ENCODE measurements at regions not wholly inside any gene's neighbourhood (a gene's known extent, or its start where the extent isn't known, plus 50 kb on each side); places are given as distances from the start of the nearest gene placed in this dataset.

DNA sequence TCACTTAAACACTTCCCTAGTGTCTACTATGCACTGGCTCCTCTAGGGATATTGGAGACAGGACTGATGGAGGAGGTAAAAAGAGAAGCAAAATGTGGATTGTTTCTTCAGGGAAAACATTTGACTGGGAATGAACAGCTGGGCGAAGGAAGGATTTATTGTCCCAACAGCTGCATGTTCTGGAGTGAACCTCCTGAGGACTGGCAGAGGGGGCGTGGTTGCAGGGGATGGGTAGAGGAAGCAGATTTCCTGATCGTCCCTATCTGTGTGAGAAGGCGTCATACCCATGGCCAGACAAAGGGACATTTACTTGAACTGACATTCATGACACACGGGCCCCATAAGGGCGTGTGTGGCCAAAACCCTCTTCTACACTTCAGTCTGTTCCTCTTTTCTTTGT lies 321.5 kb downstream of the MAP2K4 start:
- DNase-seq (ENCODE audit: low spot score) (no peak), ATAC-seq (ENCODE audit: low FRiP score) (no peak)
- TF ChIP-seq, protein P1, sequence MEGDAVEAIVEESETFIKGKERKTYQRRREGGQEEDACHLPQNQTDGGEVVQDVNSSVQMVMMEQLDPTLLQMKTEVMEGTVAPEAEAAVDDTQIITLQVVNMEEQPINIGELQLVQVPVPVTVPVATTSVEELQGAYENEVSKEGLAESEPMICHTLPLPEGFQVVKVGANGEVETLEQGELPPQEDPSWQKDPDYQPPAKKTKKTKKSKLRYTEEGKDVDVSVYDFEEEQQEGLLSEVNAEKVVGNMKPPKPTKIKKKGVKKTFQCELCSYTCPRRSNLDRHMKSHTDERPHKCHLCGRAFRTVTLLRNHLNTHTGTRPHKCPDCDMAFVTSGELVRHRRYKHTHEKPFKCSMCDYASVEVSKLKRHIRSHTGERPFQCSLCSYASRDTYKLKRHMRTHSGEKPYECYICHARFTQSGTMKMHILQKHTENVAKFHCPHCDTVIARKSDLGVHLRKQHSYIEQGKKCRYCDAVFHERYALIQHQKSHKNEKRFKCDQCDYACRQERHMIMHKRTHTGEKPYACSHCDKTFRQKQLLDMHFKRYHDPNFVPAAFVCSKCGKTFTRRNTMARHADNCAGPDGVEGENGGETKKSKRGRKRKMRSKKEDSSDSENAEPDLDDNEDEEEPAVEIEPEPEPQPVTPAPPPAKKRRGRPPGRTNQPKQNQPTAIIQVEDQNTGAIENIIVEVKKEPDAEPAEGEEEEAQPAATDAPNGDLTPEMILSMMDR (IDR thresholded peaks at IDR 0.05): no peak

- no peak for ATAC-seq (ENCODE audit: low FRiP score)
Measured at GRCh38 chr17:12342609-12343435, 322.1 kb downstream of the MAP2K4 start.

DNA sequence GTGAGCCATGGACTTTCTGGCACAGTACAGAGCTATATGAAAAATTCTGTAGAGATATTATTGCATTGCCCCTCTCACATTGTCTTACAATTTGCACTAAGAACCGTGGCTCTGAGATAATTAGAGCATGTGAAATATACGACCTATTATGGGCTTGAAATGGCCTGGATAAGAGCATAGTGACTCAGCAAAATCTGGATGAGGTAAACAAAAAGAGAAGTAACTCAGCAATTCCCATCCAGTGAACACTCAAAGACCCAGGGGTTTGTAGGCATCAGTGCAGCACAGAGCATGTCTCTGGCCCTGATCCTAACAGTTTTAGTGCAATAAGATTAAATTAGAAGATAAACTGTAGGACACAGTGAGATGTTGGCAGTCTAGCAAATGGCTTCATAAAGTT lies 317.2 kb upstream of the MYOCD start:
- DNase-seq (ENCODE audit: low spot score) (no peak), ATAC-seq (ENCODE audit: low FRiP score) (no peak)
- TF ChIP-seq, protein P1 (IDR thresholded peaks at IDR 0.05): no peak

More at GRCh38 chr17:12342609-12343435, 322.1 kb downstream of the MAP2K4 start:
- no peak for DNase-seq (ENCODE audit: low spot score)
- TF ChIP-seq, protein P1 (IDR thresholded peaks at IDR 0.05): no peak

- TF ChIP-seq, protein P1 (IDR thresholded peaks at IDR 0.05): no peak
- ATAC-seq (ENCODE audit: low FRiP score) (no peak), DNase-seq (ENCODE audit: low spot score) (no peak)
Measured at GRCh38 chr17:12349297-12349696, 316.4 kb upstream of the MYOCD start.

DNA sequence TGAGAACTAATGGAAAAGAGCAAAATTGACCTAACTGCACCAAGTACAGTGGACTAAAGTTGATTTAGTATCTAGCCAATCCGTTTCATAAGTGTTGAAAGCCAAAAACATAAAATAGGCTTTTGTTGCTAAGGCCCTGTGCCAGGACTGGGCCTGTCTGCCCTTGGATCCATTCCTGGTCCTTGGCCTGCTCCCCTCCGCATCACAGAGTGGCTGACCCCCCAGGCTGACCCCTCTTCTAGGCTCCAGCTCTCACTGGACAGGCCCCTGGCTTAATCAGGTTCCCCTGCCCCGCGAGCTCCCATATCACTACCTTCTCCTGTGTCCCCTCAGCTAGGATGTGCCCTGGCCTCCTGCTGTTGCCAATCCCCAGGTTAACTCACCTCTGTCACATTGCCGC lies 313.6 kb upstream of the MYOCD start:
- ATAC-seq (ENCODE audit: low FRiP score): no peak
- no peak for DNase-seq (ENCODE audit: low spot score)
- TF ChIP-seq, protein P1 (IDR thresholded peaks at IDR 0.05): no peak

DNA sequence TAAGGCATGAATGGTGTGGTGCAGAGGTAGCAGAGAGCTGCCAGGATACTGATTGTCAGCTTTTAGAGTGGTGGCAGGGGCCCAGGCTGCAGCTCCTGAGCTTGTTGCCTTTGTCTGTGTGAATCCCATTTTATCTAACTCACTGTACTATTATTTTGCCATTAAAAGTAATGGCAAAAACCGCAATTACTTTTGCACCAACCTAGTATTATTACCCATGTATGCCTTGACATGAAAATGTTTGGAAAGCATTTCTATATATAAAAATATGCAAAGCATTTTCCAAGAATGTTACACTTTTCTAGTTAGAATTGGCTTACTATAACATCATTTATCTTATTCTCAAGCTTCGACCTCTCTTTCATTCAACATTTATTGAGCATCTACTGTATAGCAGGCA lies 308.1 kb upstream of the MYOCD start:
- DNase-seq (ENCODE audit: low spot score) (no peak), ATAC-seq (ENCODE audit: low FRiP score) (no peak)
- TF ChIP-seq, protein P1 (IDR thresholded peaks at IDR 0.05): no peak

DNA sequence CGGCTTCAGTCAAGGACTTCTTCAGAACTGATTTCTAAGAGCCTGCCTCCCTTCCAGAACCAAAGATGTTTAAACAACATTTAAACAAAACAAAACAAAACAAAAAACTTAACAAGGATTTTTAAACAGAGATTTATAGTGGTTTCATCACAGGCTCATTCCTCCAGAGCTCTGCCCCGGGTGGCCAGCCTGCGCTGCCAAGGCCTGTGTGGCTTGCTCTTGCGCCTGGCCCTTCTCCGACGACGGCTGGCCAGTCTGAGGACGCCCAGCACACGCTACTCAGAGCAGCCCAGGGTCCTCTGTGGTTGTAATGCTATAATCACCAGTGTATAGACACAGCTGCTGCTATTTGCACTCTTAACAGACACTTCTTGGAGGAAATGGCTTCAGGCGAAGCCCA lies 307.2 kb upstream of the MYOCD start:
- no peak for ATAC-seq (ENCODE audit: low FRiP score)

More for the DNA sequence above, 307.2 kb upstream of the MYOCD start:
- TF ChIP-seq, protein P1 (IDR thresholded peaks at IDR 0.05): no peak
- no peak for DNase-seq (ENCODE audit: low spot score)
